ENCODE measurements at regions not wholly inside any gene's neighbourhood (a gene's known extent, or its start where the extent isn't known, plus 50 kb on each side); places are given as distances from the start of the nearest gene placed in this dataset.
A peak's percentile ranks its signal among the peaks of the same experiment; 100 is the strongest.
"Not testable (repeated sequence)": the region's sequence is repeated elsewhere in the genome, so short reads cannot be mapped to it uniquely, and the experiment has no call there.

DNA sequence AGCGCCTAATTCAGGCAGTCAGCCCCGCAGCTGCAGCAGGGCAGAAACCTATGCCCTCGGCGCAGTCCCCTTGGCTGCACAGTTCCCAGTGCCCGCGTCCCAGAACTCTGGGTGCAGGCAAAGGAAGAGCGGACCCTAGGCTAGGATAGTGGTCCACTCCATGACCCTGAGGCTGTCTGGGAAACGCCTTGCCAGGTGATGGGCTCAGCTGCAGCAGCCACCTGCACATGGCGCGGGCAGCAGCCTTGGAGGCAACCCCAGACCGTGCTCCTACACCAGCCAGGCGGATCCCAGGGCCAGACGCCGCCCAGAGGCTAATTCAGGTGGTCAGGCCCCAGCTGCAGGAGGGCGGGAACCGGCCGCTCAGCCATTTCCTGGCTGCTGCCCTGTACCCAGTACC, 83.0 kb downstream of the POTEC start:
- H3K4me3 ChIP-seq (ENCODE audit: low read depth, low read length) = not testable (repeated sequence)

DNA sequence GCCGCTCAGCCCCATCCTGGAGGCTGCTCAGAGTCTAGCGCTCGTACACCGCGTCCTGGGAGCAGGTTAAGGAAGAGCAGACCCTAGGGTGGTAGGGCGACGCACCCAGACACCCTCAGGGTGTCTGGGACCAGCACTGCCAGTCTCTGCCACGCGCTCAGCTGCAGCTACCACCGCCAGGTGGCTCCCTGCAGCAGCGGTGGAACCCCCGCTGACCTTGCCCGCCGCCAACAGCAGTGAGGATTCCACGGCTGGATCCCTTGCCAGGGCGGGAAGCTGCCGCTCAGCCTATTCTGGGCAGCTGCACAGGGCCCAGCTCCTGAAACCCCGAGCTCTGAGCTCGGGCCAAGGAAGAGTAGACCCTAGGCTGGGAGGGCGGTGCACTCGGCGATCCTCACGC, 83.6 kb downstream of the POTEC start:
- not testable (repeated sequence) for H3K4me3 ChIP-seq (ENCODE audit: low read depth, low read length)

DNA sequence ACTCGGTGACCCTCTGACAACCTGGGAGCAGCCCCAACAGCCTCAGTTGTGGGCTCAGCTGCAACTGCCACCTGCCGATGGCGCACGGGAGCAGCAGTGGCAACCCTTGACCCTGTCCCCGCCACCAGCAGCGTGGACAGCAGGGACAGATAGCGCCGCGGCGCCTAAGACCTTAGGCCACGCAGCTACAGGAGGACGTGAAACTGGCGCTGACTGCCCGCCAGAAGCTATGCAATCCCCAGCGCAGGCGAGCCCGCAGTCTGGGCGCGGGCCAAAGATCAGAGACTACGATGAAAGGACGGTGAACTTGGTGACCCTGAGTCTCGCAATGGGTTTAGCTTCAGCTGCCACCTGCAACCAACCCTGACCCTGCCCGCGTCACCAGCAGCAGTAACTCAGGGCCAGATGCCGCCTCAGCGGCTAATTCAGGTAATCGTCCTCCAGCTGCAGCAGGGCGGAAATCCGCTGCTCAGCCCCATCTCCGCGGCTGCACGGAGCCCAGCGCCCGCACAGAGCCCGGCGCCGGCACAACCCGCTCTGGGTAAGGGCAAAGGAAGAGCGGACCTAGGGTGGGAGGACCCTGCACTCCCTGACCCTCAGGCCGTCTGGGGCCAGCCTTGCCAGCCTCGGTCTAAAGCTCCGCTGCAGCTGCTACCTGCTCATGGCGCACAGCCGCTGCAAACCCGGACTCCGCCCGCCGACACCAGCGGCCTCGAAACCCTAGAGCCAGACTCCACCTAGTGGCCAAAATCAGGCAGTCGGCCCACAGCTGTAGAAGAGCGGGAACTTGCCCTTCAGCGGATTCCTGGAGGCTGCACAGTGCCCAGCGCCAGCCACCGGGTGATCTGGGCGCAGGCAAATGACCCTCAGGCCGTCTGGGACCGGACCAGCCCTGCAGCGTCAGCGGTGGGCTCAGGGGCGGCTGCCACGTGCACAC, 85.1 kb downstream of the POTEC start:
- H3K4me3 ChIP-seq (ENCODE audit: low read depth, low read length) = not testable (repeated sequence)

DNA sequence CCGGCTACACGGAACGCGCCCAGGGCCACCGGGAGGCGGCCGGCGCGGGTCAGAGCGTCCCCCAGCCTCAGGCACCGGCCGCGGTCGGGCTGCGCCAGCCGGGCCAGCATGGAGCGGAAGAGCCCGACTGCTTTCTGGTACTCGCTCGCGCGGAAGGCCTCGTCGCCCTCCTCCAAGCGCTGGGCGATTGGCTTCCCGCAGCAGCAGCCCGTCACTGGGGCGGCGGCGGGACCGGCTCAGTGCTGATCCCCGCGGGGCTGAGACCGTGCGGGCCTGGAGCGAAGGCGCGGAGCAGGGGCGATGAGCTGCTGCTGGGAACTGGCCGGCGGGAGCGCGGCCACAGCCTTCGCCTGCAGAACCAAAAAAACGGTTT, 92.8 kb downstream of the POTEC start:
- not testable (repeated sequence) for H3K4me3 ChIP-seq (ENCODE audit: low read depth, low read length)

DNA sequence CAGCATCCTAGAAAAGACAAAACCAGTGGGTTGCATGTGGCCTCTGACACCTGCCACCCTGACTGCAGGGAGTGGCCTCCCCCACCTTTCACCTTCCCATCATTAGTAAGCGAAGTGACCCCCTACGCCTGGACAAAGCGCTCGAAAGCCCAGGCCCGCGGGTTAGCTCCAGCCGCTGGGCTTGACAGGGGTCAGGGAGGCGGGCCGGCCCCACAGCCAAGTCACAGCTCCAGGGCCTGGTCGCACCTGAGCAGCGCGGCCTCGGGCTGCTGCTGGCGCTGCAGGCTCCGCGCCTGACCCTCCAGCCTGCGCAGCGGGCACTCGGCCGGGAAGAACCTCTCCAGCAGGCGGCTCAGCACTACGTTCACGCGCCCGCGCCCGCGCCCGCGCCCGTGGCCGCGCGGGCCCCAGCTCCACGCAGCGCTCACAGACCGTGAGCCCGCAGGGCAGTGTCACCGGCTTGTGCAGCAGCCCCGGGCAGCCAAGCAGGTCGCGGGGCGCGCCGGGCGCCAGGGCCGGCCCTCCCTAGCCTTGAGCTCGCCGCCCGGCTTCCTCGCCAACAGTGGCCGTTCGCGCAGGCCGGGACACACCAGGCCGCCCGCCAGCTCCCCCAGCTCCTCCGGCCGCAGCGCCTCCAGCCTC, 93.3 kb downstream of the POTEC start:
- not testable (repeated sequence) for H3K4me3 ChIP-seq (ENCODE audit: low read depth, low read length)

DNA sequence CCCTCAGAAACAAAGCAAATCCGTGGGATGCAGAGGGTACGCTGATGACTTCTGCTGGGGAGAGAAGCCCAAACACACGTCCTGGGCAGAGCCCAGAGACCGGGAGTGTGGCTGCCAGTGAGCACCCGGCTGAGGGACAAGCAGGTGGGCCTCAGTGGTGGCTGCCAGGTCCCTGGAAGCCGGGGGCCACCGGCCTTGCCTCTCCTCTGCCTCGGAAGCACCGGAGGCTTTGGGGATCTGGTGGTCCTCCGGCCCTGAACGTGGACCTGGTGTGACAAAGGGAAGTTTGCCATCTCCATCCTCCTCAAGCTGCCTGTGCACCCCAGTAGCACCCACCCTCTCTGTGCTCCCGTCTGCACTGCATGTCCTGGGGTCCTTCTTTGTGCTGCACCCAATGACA, 94.3 kb downstream of the POTEC start:
- H3K4me3 ChIP-seq (ENCODE audit: low read depth, low read length) = not testable (repeated sequence)

DNA sequence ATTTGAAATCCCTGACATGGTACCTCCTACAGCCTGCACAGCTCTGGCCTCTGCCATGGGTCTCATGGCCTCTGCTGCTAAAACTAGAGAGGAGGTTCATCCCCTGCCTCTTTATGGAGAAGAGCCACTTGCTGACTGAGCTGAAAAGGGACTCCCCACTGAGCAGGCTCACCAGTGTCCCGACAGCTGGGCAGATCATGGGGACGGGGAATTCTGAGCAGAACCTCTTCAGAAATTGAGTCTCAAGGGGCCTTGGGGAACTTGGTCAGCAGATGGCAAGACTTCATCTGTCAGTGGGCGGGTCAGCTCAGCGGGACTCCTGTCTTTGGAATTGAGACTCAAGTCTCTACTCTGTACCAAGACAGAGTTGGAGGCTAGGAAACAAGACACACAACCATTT, 95.7 kb downstream of the POTEC start:
- H3K4me3 ChIP-seq (ENCODE audit: low read depth, low read length) = not testable (repeated sequence)

DNA sequence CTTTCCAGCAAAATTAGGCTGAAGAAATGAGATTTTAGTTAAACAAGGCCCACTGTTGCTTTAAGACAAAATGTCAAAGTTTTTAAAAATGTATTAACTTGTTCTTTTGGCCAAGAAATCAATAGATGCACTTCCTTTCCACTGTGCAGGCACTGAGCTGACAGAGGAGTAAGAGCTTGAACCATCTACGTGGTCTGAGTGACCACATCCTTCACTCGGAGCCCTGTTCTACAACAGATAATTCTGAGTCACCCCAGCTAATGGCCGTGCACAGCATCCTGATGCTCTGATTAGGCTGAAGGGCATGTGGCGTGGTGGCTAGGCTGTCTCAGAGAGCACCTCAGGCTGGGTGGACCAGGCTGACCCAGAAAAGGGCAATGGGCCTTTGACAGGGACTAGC, 107.9 kb downstream of the POTEC start:
- not testable (repeated sequence) for H3K4me3 ChIP-seq (ENCODE audit: low read depth, low read length)

DNA sequence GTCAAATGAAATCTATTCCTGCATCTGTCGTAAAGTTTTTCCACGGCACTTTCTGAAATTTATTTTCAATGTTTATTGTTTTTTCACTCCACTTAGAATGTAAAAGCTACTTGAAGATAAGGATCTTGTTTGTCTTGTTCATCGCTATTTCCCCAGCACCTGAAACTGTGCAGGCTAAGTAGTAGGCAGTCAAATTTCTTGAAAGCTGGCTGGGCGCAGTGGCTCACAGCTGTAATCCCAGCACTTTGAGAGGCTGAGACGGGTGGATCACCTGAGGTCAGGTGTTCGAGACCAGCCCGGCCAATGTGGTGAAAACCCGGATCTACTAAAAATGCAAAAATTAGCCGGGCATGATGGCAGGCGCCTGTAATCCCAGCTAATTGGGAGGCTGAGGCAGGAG, 111.0 kb downstream of the POTEC start:
- not testable (repeated sequence) for H3K4me3 ChIP-seq (ENCODE audit: low read depth, low read length)

DNA sequence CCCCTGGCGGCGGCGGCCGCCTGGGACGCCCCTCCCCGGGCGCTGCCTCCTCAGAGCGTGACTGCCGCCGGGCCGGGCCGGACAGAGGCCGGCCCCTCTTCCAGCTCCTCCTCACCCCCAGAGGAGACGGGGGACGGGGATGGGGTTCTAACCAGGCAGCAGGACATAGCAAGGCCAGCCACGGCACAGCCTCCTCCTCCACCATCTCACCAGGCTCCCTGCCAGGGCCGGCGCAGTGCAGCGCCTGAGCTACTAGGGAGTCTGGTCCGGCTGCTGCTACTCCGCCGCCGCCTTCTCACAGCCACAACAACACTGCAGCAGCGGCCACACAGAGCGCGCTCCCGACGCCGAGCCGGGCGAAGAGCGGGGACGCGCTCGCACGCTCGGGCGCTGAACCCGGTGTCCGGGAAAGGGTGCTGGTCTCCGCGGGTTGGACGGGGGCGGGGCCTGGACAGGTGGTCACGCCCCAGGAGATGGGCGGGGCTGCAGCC, 112.3 kb downstream of the POTEC start:
- H3K4me3 ChIP-seq (ENCODE audit: low read depth, low read length) = peak overlapping the region; percentile 13

DNA sequence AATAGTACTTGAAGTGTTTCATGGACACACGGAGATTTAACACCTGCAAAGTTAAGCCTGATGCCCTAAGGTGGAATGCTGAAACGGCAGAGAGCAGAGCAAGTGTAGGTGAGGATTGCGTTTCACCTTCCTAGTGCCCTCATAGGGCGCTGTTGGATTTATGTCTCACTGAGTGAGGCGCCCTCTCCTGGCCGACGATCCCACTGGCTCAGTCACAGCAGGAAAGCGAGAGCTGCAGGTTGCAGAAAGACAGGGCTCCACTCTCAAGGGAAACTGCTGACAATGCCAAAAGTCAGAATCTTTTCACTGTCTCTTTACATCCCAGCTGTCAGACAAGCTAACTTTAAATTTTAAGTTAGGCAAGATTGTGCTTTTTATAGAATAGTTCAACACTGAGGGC, 127.6 kb downstream of the POTEC start:
- H3K4me3 ChIP-seq (ENCODE audit: low read depth, low read length) = not testable (repeated sequence)

DNA sequence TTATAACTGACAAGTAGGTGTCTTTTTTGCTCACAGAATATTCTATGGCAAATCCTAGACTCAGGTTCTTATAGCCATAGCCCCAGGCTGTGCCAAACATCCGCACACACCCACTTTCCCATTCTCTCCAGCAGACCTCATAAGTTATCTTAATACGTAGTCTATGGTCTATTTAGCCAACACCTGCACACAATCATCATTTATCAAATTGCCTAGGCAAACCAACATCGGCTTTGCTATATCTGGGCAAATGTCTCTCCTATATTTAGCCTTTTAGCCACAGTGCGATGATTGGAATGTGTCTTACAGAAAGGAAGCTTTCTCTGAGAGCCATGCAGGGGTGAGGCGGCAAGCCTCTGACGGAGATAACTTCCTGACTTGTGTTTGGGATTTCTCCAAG, 128.0 kb downstream of the POTEC start:
- not testable (repeated sequence) for H3K4me3 ChIP-seq (ENCODE audit: low read depth, low read length)

DNA sequence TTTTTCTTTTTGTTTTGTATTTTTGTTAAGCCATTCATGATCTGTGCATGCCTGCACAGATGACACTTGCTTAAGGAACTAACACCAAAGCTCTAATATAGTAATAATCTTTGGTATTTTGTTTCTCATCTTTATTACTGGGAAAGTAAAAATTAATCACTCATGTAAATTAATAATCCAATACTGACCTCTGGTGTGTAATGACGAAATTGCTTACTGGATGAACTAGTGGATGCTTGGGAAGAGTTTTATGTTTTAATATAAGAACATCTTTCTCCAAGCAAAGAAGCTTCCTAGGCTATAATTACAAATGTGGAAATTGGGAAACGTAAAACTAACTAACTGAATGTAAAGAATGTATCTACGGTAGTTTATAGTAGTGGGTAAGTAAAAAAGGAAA, 147.9 kb downstream of the POTEC start:
- H3K4me3 ChIP-seq (ENCODE audit: low read depth, low read length) = not testable (repeated sequence)

DNA sequence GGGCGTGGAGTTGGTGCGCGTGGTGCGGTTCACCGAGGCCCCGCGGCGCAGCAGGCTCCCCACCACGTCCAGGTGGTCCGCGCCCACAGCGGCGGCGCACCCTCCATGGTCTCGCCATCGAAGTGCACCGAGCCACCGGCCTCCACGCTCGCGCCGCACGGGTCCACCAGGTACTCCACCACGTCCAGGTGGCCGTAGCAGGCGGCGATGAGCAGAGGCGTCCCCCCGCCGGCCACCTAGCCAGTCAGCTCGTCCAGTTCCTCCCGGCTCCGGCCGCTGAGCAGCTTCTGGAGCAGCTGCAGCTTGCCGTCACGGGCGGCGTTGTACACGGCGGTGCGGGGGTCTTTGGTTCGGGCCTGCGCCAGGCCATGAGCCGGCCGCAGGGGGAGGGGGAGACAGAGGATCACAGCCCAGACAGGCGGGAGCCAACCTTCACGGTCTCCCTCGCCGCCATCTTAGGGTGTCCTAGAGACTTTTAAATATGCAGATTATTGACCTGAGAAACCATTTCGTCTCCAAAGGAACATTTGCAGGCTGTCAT, 149.8 kb downstream of the POTEC start:
- H3K4me3 ChIP-seq (ENCODE audit: low read depth, low read length) = not testable (repeated sequence)

DNA sequence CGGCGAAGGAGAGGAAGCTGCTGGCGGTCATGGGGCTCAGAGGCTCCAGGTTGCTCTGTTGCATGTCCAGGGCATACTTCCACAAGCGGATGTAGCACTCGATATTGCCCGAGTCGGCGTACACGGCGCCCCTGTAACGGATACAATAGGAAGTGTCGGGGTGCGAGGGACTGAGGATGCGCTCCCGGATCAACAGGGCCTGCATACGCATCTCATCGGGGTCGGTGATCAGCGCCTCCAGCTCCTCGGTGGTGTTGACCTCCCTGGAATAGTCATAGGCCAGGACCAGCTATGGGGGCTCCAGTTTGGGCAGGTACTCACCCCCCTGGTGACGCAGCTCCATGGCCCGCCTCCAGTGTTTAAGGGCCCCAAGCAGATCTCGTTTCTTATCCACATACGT, 150.8 kb downstream of the POTEC start:
- H3K4me3 ChIP-seq (ENCODE audit: low read depth, low read length) = not testable (repeated sequence)

DNA sequence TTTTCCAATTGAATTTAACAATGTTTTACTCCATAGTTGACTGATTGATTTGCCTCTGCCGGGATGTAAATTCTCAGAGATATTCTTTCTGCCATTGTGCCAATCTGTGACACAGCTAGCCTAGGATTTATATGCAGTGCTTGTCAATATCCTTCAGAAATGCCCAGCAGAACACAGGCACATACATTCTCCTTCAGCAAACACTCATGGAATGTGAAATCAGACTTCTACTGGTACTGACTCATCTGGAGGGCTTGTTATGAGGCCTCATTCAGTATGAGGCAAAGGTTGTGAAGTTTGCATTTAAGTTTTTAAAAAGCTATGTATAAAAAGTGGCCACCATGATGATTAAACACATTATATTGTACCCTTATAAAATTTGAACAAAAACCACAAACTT, 158.4 kb downstream of the POTEC start:
- not testable (repeated sequence) for H3K4me3 ChIP-seq (ENCODE audit: low read depth, low read length)

DNA sequence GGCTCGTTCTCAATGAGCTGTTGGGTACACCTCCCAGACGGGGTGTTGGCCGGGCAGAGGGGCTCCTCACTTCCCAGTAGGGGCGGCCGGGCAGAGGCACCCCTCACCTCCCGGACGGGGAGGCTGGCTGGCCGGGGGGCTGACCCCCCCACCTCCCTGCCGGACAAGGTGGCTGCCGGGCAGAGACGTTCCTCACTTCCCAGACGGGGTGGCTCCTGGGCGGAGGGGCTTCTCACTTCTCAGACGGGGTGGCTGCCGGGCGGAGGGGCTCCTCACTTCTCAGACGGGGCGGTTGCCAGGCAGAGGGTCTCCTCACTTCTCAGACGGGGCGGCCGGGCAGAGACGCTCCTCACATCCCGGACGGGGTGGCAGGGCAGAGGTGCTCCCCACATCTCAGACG, 160.7 kb downstream of the POTEC start:
- H3K4me3 ChIP-seq (ENCODE audit: low read depth, low read length) = not testable (repeated sequence)

DNA sequence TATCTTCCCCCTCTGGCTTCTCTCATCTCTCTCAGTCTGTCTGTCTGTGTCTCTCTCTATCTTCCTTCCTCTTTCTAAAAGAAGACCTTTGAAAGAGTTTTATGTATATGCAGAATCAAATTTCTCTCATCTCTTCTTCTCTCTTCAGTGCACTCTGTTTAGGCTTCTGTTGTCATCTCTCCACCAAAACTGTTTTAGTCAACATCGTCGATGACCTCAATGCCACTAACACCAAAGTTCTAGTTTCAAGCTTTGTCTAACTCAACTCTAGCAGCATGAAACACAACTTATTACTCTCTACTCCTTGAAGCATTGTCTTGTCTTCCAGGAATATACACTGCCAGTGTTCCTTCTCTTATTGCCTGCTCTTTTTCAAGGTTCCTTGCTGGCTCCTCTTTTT, 163.9 kb downstream of the POTEC start:
- H3K4me3 ChIP-seq (ENCODE audit: low read depth, low read length) = not testable (repeated sequence)

DNA sequence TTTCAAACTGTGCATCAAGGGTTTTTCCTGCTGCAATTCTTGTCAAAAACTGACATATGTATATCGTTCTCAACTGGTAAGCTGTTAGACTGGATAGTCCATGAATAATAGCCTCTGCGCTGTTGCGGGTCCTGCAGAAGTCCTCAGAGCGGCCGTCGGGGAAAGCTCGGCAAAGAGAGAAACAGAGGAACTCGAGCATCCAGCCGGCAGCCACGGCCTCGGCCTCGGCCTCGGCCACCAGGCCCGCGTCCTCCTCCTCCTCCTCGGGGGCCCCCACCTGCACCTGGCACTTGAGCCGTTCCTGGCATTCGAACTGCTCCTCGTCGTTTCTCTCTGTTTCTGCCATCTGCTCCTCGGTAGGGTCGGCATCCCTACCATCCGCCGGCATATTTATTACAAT, 165.0 kb downstream of the POTEC start:
- H3K4me3 ChIP-seq (ENCODE audit: low read depth, low read length) = not testable (repeated sequence)

DNA sequence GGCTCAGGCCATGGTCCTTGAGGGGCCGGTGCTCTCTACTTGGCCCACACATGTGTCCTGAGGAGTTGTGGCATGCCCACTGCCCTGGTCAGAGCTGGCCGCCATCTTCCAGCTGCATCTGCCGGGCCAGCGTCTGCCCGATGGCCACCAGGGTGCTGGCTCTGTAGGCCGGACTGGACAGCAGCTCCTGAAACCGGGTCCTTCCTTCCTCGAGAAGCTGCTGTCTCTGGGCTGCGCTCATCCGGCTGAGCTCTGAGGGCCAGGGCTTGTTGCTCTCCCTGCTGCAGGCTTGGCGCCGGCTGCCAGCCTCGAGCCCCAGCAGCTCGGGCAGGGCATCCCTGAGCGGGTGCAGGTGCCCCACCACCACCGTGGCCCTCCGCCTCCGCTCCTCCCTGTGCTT, 182.1 kb downstream of the POTEC start:
- not testable (repeated sequence) for H3K4me3 ChIP-seq (ENCODE audit: low read depth, low read length)

DNA sequence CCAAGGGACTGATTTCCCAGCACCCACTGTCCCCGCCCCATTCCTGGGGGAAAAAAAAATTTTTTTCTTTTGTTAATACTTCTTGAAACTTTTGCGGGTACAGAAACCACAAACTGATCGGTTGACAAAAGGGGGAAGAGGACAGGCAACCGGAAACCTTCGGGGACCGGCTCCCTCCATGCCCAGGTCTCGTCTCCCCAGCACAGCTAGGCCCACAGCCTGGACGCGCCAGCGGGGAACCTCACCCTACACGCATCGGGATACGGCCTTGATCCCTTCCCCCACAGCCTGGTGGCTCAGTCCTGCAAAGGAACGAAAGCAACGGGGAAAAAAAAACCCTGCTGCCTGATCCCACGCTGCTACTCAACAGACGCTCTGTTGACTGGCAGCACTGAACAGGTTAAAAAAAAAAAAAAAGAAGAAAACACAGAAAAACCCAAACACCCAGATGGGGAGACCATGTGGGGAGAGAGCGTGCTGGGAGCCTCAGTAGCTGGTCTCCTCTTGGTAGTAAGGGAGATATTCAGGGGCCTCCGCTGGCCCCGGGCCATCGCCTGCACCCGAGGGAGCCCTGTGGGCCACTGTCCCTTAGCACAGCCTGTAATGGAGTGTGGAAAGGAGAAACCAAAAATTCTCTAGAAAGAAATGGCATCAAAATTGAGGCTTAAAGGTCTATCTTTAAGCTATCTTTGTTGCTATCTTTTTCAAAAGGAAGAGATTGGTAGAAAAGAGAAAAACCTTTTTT, 185.7 kb downstream of the POTEC start:
- not testable (repeated sequence) for H3K4me3 ChIP-seq (ENCODE audit: low read depth, low read length)

Data from iPS-11a (cell line).